COR-L47 (cell line): ENCODE measurements at regions not wholly inside any gene's neighbourhood (a gene's known extent, or its start where the extent isn't known, plus 50 kb on each side); places are given as distances from the start of the nearest gene placed in this dataset.
"Not testable (repeated sequence)": the region's sequence is repeated elsewhere in the genome, so short reads cannot be mapped to it uniquely, and the experiment has no call there.

Experiments used
- DNase-seq: peaks from one replicate; lab custom pipeline; 2025; lab: John Stamatoyannopoulos, UW

GRCh38 chr2:58721912-58722591 lies 480.9 kb upstream of the FANCL start:
- DNase-seq, result no peak

- DNase-seq, result no peak
Observed at GRCh38 chr2:58720770-58721697, 479.9 kb upstream of the FANCL start.

GRCh38 chr2:58720033-58720769 lies 479.1 kb upstream of the FANCL start:
- DNase-seq, result no peak

- no peak for DNase-seq
Observed at GRCh38 chr2:58715344-58715743, 474.2 kb upstream of the FANCL start.

- DNase-seq, result no peak
Observed at GRCh38 chr2:58714238-58714637, 473.1 kb upstream of the FANCL start.

GRCh38 chr2:58710795-58711279 lies 469.7 kb upstream of the FANCL start:
- DNase-seq, result no peak

GRCh38 chr2:58709687-58710354 lies 468.7 kb upstream of the FANCL start:
- no peak for DNase-seq

- no peak for DNase-seq
Observed at GRCh38 chr2:58709274-58709673, 468.1 kb upstream of the FANCL start.

GRCh38 chr2:58708565-58708964 lies 467.4 kb upstream of the FANCL start:
- DNase-seq, result no peak

- DNase-seq, result no peak
Observed at GRCh38 chr2:58702302-58702885, 461.3 kb upstream of the FANCL start.

- DNase-seq, result no peak
Observed at GRCh38 chr2:58701688-58702301, 460.7 kb upstream of the FANCL start.

GRCh38 chr2:58700591-58700990 lies 459.5 kb upstream of the FANCL start:
- DNase-seq, result no peak

GRCh38 chr2:58699411-58699810 lies 458.3 kb upstream of the FANCL start:
- DNase-seq, result no peak

- no peak for DNase-seq
Observed at GRCh38 chr2:58698620-58699019, 457.5 kb upstream of the FANCL start.

GRCh38 chr2:58694114-58694513 lies 453.0 kb upstream of the FANCL start:
- DNase-seq, result not testable (repeated sequence)

GRCh38 chr2:58691041-58691440 lies 449.9 kb upstream of the FANCL start:
- not testable (repeated sequence) for DNase-seq

- no peak for DNase-seq
Observed at GRCh38 chr2:58688813-58689212, 447.7 kb upstream of the FANCL start.

GRCh38 chr2:58686776-58687175 lies 445.7 kb upstream of the FANCL start:
- DNase-seq, result no peak

- DNase-seq, result peak; percentile 9
Observed at GRCh38 chr2:58680755-58681310, 439.7 kb upstream of the FANCL start.

GRCh38 chr2:58677748-58678147 lies 436.6 kb upstream of the FANCL start:
- no peak for DNase-seq

GRCh38 chr2:58671675-58672074 lies 430.6 kb upstream of the FANCL start:
- DNase-seq, result no peak
